ENCODE measurements at regions not wholly inside any gene's neighbourhood (a gene's known extent, or its start where the extent isn't known, plus 50 kb on each side); places are given as distances from the start of the nearest gene placed in this dataset.

DNA sequence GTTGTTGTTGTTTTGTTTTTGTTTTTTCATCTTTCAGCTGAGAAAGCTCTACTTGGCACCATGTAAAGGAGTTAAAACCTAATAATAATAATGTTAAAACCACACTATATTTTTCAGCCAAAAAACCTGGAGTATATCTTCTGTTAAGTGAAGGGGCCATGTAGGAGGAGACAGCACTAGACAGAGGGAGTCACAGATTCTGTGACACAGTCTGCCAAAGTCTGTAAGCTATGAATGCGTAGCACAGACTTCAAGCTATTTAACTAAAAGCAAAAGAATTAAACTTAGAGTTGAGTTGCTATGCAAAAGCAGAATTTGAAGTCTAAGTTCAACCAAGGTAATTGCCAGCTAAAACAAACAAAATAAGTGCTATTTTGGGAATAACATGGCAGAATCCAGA, 296.0 kb upstream of the COL8A1 start:
- TF ChIP-seq SALL2 (CRISPR knock-in tag; IDR thresholded peaks at IDR 0.05): no peak
- TF ChIP-seq ZNF207 (IDR thresholded peaks at IDR 0.05; ENCODE audit: borderline replicate concordance): no peak
- no peak for TF ChIP-seq CTCF (CRISPR knock-in tag; IDR thresholded peaks at IDR 0.05)
- TF ChIP-seq NFIC (IDR thresholded peaks at IDR 0.05; ENCODE audit: low read length): no peak

Data from HepG2 (cell line).